ENCODE measurements at regions not wholly inside any gene's neighbourhood (a gene's known extent, or its start where the extent isn't known, plus 50 kb on each side); places are given as distances from the start of the nearest gene placed in this dataset.

DNA sequence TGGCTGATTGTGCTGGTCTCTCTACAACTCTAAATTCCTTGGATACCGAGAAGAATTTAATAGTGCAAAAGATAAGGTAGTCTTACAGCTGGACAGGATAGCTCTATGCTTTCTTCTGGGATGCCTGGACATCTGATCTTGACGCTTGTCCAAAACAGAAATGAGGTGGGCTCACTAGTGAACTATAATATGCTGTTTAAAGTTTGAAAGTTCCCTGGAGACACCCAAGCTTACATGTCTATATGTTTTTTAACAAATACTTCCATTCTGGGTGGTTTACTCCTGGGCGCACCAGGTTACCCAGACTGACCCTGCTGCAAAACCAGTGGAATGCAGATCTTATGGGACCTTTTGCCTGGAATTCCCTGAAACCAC lies 702.1 kb upstream of the COBL start:
- TF ChIP-seq CTCF (IDR thresholded peaks at IDR 0.05; ENCODE audit: insufficient read depth, low read depth, low read length, missing control alignments) = no peak
- no peak overlapping the region for H3K4me3 ChIP-seq (ENCODE audit: low read depth, low read length)
- no peak for DNase-seq (ENCODE audit: low read depth)

DNA sequence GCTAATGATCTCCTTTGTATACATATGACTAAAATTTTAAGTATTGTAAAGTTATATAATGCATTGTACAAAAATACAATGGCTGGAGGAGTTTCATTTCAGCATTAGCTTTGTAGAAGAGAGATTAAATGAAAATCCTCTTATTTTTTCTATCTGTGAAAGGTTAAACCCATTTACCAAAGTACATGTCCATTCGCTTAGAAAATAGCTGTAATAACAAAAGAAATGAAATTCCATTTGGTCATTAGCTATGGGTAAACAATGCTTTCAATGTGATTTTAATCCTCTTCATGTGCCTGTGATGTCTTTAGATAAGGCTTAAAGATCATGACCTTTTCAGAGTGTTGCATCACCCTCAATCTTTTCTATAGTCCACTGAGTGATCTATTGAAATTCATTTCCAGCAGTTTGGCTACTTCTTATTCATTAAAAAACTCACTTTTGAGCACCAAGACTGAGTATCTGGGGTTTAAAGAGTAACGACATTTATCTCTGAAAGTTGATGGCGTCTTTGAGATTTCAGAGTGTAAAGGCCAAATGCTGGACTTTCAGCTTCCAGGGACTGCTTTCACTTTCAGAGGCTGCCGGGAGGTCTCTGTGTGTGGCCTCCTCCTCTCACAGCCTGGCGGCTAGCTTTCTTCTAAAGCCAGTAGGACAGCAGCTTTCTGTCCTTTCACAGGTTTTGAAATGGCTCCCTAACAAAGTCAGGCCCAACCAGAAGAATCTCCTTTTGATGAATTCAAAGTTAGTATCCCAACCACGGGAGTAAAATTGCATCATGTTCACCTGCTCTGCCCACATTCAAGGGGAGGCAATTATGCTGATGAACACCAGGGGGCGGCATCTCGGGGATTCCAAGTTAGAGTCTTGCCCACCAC lies 701.4 kb upstream of the COBL start:
- TF ChIP-seq CTCF (IDR thresholded peaks at IDR 0.05; ENCODE audit: insufficient read depth, low read depth, low read length, missing control alignments) = peak; percentile 34
- no peak overlapping the region for H3K4me3 ChIP-seq (ENCODE audit: low read depth, low read length)
- DNase-seq (ENCODE audit: low read depth) = peak; percentile 1

DNA sequence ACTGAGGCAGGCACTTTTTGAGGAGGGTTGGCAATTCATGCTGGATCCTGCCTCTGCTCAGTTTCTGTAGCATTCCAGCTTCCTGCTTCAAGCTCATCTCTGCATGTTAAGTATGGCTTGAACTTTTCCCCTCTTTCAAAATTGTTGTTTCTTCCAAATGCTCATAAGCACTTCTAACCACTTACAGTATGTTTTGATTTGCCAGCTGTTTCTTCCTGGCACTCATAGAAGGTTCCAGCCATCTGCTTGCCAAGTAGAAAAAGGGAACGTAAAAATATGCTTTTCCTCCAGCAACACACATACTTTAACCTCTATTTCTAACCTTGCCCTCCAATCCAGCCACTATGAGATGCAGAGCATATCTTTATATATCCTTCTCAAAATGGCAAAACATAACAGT lies 692.6 kb upstream of the COBL start:
- DNase-seq (ENCODE audit: low read depth) = no peak
- H3K4me3 ChIP-seq (ENCODE audit: low read depth, low read length) = no peak overlapping the region
- TF ChIP-seq CTCF (IDR thresholded peaks at IDR 0.05; ENCODE audit: insufficient read depth, low read depth, low read length, missing control alignments) = no peak

DNA sequence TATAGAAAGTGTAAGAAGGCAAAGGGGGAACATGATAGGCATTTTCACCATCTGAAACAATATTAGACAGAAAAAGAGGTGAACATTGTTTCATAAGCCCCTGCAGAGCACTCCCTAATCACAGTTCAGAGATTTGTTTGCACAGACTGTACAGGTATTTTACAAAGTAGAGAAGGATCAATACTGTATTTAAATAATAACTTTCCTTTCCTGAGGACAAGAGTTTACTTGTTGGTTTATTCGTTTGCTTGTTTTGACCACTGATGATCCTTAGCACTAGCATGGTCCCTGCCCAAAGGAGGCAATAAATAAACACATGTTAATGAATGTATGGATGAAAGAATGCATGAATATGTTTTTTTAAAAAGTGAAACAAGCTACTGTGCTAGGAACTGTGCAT lies 690.1 kb upstream of the COBL start:
- DNase-seq (ENCODE audit: low read depth) = no peak
- TF ChIP-seq CTCF (IDR thresholded peaks at IDR 0.05; ENCODE audit: insufficient read depth, low read depth, low read length, missing control alignments) = no peak
- no peak overlapping the region for H3K4me3 ChIP-seq (ENCODE audit: low read depth, low read length)

DNA sequence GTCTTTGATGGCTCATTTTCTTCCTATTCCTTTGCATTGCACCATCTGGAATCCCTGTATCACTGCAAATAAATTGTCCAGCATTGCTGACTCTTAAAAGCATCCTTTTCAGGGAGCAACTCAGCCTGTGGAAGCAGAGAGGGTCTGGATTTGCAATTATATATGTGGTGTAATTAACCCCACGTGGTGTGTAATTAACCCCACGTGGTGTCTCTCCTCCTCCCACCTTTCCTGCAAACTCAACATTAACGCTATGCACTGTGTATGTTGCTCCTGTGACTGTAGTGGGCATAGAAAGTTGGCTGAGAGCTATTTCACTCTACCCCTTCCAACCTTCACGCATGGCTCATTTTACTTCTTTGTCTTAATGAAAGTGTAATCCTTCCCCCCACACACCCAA lies 689.0 kb upstream of the COBL start:
- no peak overlapping the region for H3K4me3 ChIP-seq (ENCODE audit: low read depth, low read length)
- TF ChIP-seq CTCF (IDR thresholded peaks at IDR 0.05; ENCODE audit: insufficient read depth, low read depth, low read length, missing control alignments) = no peak
- DNase-seq (ENCODE audit: low read depth) = no peak

DNA sequence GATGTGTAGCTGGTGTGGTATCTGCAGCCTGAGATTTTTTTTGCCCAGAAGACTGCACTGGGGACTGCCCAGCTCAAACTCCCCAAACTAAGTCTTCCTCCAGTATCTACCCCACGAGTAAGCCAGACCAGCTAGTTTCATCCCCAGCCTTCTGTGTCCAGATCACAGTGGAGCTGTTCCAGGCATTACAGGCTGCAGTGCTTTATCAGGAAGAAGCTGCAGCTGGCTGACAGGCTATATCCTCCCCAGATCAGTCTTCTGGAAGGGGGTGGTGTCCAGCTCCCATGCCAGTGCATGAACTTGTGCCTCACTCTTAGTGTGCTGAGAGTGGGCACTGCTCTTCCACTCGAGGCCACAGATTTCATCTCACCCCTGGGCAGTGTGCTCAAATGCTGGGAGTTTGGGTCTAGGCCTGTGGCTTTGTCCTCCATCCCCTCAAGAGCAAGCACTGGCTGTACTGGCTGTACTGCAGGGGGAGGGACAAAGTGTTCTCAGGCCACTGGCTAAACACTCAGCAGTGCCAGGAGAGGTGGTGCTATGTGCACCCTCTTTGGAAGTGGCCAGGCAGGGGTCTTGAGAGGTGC lies 679.1 kb upstream of the COBL start:
- TF ChIP-seq CTCF (IDR thresholded peaks at IDR 0.05; ENCODE audit: insufficient read depth, low read depth, low read length, missing control alignments) = no peak
- no peak for DNase-seq (ENCODE audit: low read depth)
- no peak overlapping the region for H3K4me3 ChIP-seq (ENCODE audit: low read depth, low read length)

All from GM12865 (cell line).